ENCODE measurements at regions not wholly inside any gene's neighbourhood (a gene's known extent, or its start where the extent isn't known, plus 50 kb on each side); places are given as distances from the start of the nearest gene placed in this dataset.

- H3K4me3 ChIP-seq (ENCODE audit: low read depth in 1 of 2, low read length in 2 of 2) = no peak overlapping the region
- H3K27me3 ChIP-seq (ENCODE audit: control insufficient read depth in 1 of 2, insufficient read depth in 2 of 2, low read length in 2 of 2) = no peaks in the 10 kb centered on the region
- H3K36me3 ChIP-seq (ENCODE audit: control insufficient read depth in 2 of 2, insufficient read depth in 2 of 2, low read length in 1 of 2) = no peaks in the 10 kb centered on the region
- H3K4me1 ChIP-seq (ENCODE audit: control insufficient read depth in 2 of 2, insufficient read depth in 2 of 2, low read length in 1 of 2) = no peaks in the 10 kb centered on the region
- 65 to 72% methylated on average over 6 of the region's 6 CpGs for WGBS, 2 donors
- H3K9me3 ChIP-seq (ENCODE audit: control insufficient read depth in 2 of 2, insufficient read depth in 1 of 2, low read depth in 1 of 2, low read length in 1 of 2) = peaks cover 4 to 6% of the 10 kb centered on the region in 2 donors
- H3K27ac ChIP-seq (ENCODE audit: low read depth in 2 of 2, low read length in 1 of 2) = no peak overlapping the region
These were observed 239.2 kb downstream of the GPAM start for GRCh38 chr10:111944331-111944730.

- 71 to 75% methylated on average over 1 of the region's 1 CpG for WGBS, 2 donors
- Histone ChIP-seq H3K4me1 (ENCODE audit: control insufficient read depth in 2 of 2, insufficient read depth in 2 of 2, low read length in 1 of 2) (no peaks in the 10 kb centered on the region), H3K9me3 (ENCODE audit: control insufficient read depth in 2 of 2, insufficient read depth in 1 of 2, low read depth in 1 of 2, low read length in 1 of 2) (no peaks in the 10 kb centered on the region), H3K36me3 (ENCODE audit: control insufficient read depth in 2 of 2, insufficient read depth in 2 of 2, low read length in 1 of 2) (no peaks in the 10 kb centered on the region), H3K27me3 (ENCODE audit: control insufficient read depth in 1 of 2, insufficient read depth in 2 of 2, low read length in 2 of 2) (no peaks in the 10 kb centered on the region), H3K27ac (ENCODE audit: low read depth in 2 of 2, low read length in 1 of 2) (no peak overlapping the region), H3K4me3 (ENCODE audit: low read depth in 1 of 2, low read length in 2 of 2) (no peak overlapping the region)
These were observed 229.6 kb downstream of the GPAM start for GRCh38 chr10:111953949-111954348.

GRCh38 chr10:111954386-111954785 lies 229.2 kb downstream of the GPAM start:
- H3K4me1 ChIP-seq (ENCODE audit: control insufficient read depth in 2 of 2, insufficient read depth in 2 of 2, low read length in 1 of 2) = no peaks in the 10 kb centered on the region
- no peak overlapping the region for H3K27ac ChIP-seq (ENCODE audit: low read depth in 2 of 2, low read length in 1 of 2)
- no peaks in the 10 kb centered on the region for H3K36me3 ChIP-seq (ENCODE audit: control insufficient read depth in 2 of 2, insufficient read depth in 2 of 2, low read length in 1 of 2)
- H3K9me3 ChIP-seq (ENCODE audit: control insufficient read depth in 2 of 2, insufficient read depth in 1 of 2, low read depth in 1 of 2, low read length in 1 of 2) = no peaks in the 10 kb centered on the region
- H3K4me3 ChIP-seq (ENCODE audit: low read depth in 1 of 2, low read length in 2 of 2) = no peak overlapping the region
- WGBS, 2 donors = 69 to 71% methylated on average over 4 of the region's 4 CpGs
- no peaks in the 10 kb centered on the region for H3K27me3 ChIP-seq (ENCODE audit: control insufficient read depth in 1 of 2, insufficient read depth in 2 of 2, low read length in 2 of 2)

GRCh38 chr10:111956841-111957240 lies 226.7 kb downstream of the GPAM start:
- H3K27me3 ChIP-seq (ENCODE audit: control insufficient read depth in 1 of 2, insufficient read depth in 2 of 2, low read length in 2 of 2) = no peaks in the 10 kb centered on the region
- WGBS, 2 donors = 83 to 89% methylated on average over 6 of the region's 6 CpGs
- no peaks in the 10 kb centered on the region for H3K9me3 ChIP-seq (ENCODE audit: control insufficient read depth in 2 of 2, insufficient read depth in 1 of 2, low read depth in 1 of 2, low read length in 1 of 2)
- no peaks in the 10 kb centered on the region for H3K4me1 ChIP-seq (ENCODE audit: control insufficient read depth in 2 of 2, insufficient read depth in 2 of 2, low read length in 1 of 2)
- no peaks in the 10 kb centered on the region for H3K36me3 ChIP-seq (ENCODE audit: control insufficient read depth in 2 of 2, insufficient read depth in 2 of 2, low read length in 1 of 2)
- H3K27ac ChIP-seq (ENCODE audit: low read depth in 2 of 2, low read length in 1 of 2) = no peak overlapping the region
- no peak overlapping the region for H3K4me3 ChIP-seq (ENCODE audit: low read depth in 1 of 2, low read length in 2 of 2)

GRCh38 chr10:111962951-111963350 lies 220.6 kb downstream of the GPAM start:
- H3K4me1 ChIP-seq (ENCODE audit: control insufficient read depth in 2 of 2, insufficient read depth in 2 of 2, low read length in 1 of 2) = no peaks in the 10 kb centered on the region
- no peak overlapping the region for H3K27ac ChIP-seq (ENCODE audit: low read depth in 2 of 2, low read length in 1 of 2)
- H3K4me3 ChIP-seq (ENCODE audit: low read depth in 1 of 2, low read length in 2 of 2) = no peak overlapping the region
- no peaks in the 10 kb centered on the region for H3K9me3 ChIP-seq (ENCODE audit: control insufficient read depth in 2 of 2, insufficient read depth in 1 of 2, low read depth in 1 of 2, low read length in 1 of 2)
- no peaks in the 10 kb centered on the region for H3K36me3 ChIP-seq (ENCODE audit: control insufficient read depth in 2 of 2, insufficient read depth in 2 of 2, low read length in 1 of 2)
- H3K27me3 ChIP-seq (ENCODE audit: control insufficient read depth in 1 of 2, insufficient read depth in 2 of 2, low read length in 2 of 2) = no peaks in the 10 kb centered on the region
- WGBS, 2 donors = 74 to 82% methylated on average over 5 of the region's 5 CpGs

- H3K27me3 ChIP-seq (ENCODE audit: control insufficient read depth in 1 of 2, insufficient read depth in 2 of 2, low read length in 2 of 2) = no peaks in the 10 kb centered on the region
- H3K36me3 ChIP-seq (ENCODE audit: control insufficient read depth in 2 of 2, insufficient read depth in 2 of 2, low read length in 1 of 2) = no peaks in the 10 kb centered on the region
- no peak overlapping the region for H3K4me3 ChIP-seq (ENCODE audit: low read depth in 1 of 2, low read length in 2 of 2)
- no peak overlapping the region for H3K27ac ChIP-seq (ENCODE audit: low read depth in 2 of 2, low read length in 1 of 2)
- H3K9me3 ChIP-seq (ENCODE audit: control insufficient read depth in 2 of 2, insufficient read depth in 1 of 2, low read depth in 1 of 2, low read length in 1 of 2) = no peaks in the 10 kb centered on the region
- H3K4me1 ChIP-seq (ENCODE audit: control insufficient read depth in 2 of 2, insufficient read depth in 2 of 2, low read length in 1 of 2) = no peaks in the 10 kb centered on the region
- 73 to 76% methylated on average over 1 of the region's 1 CpG for WGBS, 2 donors
These were observed 216.4 kb downstream of the GPAM start for GRCh38 chr10:111967116-111967515.

- H3K27ac ChIP-seq (ENCODE audit: low read depth in 2 of 2, low read length in 1 of 2) = no peak overlapping the region
- 83 to 90% methylated on average over 2 of the region's 2 CpGs for WGBS, 2 donors
- H3K9me3 ChIP-seq (ENCODE audit: control insufficient read depth in 2 of 2, insufficient read depth in 1 of 2, low read depth in 1 of 2, low read length in 1 of 2) = no peaks in the 10 kb centered on the region
- H3K36me3 ChIP-seq (ENCODE audit: control insufficient read depth in 2 of 2, insufficient read depth in 2 of 2, low read length in 1 of 2) = no peaks in the 10 kb centered on the region
- no peak overlapping the region for H3K4me3 ChIP-seq (ENCODE audit: low read depth in 1 of 2, low read length in 2 of 2)
- no peaks in the 10 kb centered on the region for H3K4me1 ChIP-seq (ENCODE audit: control insufficient read depth in 2 of 2, insufficient read depth in 2 of 2, low read length in 1 of 2)
- H3K27me3 ChIP-seq (ENCODE audit: control insufficient read depth in 1 of 2, insufficient read depth in 2 of 2, low read length in 2 of 2) = no peaks in the 10 kb centered on the region
These were observed 216.0 kb downstream of the GPAM start for GRCh38 chr10:111967547-111967946.

- no peak overlapping the region for H3K4me3 ChIP-seq (ENCODE audit: low read depth in 1 of 2, low read length in 2 of 2)
- H3K4me1 ChIP-seq (ENCODE audit: control insufficient read depth in 2 of 2, insufficient read depth in 2 of 2, low read length in 1 of 2) = no peaks in the 10 kb centered on the region
- no peaks in the 10 kb centered on the region for H3K9me3 ChIP-seq (ENCODE audit: control insufficient read depth in 2 of 2, insufficient read depth in 1 of 2, low read depth in 1 of 2, low read length in 1 of 2)
- H3K36me3 ChIP-seq (ENCODE audit: control insufficient read depth in 2 of 2, insufficient read depth in 2 of 2, low read length in 1 of 2) = no peaks in the 10 kb centered on the region
- H3K27me3 ChIP-seq (ENCODE audit: control insufficient read depth in 1 of 2, insufficient read depth in 2 of 2, low read length in 2 of 2) = no peaks in the 10 kb centered on the region
- 66 to 67% methylated on average over 3 of the region's 3 CpGs for WGBS, 2 donors
- no peak overlapping the region for H3K27ac ChIP-seq (ENCODE audit: low read depth in 2 of 2, low read length in 1 of 2)
These were observed 214.9 kb downstream of the GPAM start for GRCh38 chr10:111968647-111969046.

- WGBS, 2 donors = 87 to 90% methylated on average over 5 of the region's 5 CpGs
- no peak overlapping the region for H3K27ac ChIP-seq (ENCODE audit: low read depth in 2 of 2, low read length in 1 of 2)
- H3K9me3 ChIP-seq (ENCODE audit: control insufficient read depth in 2 of 2, insufficient read depth in 1 of 2, low read depth in 1 of 2, low read length in 1 of 2) = no peaks in the 10 kb centered on the region
- H3K4me1 ChIP-seq (ENCODE audit: control insufficient read depth in 2 of 2, insufficient read depth in 2 of 2, low read length in 1 of 2) = no peaks in the 10 kb centered on the region
- H3K4me3 ChIP-seq (ENCODE audit: low read depth in 1 of 2, low read length in 2 of 2) = no peak overlapping the region
- H3K27me3 ChIP-seq (ENCODE audit: control insufficient read depth in 1 of 2, insufficient read depth in 2 of 2, low read length in 2 of 2) = no peaks in the 10 kb centered on the region
- H3K36me3 ChIP-seq (ENCODE audit: control insufficient read depth in 2 of 2, insufficient read depth in 2 of 2, low read length in 1 of 2) = no peaks in the 10 kb centered on the region
These were observed 213.5 kb downstream of the GPAM start for GRCh38 chr10:111970111-111970510.

GRCh38 chr10:111972109-111972508 lies 211.5 kb downstream of the GPAM start:
- WGBS, 2 donors = 69 to 74% methylated on average over 5 of the region's 5 CpGs
- H3K27ac ChIP-seq (ENCODE audit: low read depth in 2 of 2, low read length in 1 of 2) = no peak overlapping the region
- no peaks in the 10 kb centered on the region for H3K27me3 ChIP-seq (ENCODE audit: control insufficient read depth in 1 of 2, insufficient read depth in 2 of 2, low read length in 2 of 2)

More at GRCh38 chr10:111972109-111972508, 211.5 kb downstream of the GPAM start:
- Histone ChIP-seq H3K36me3 (ENCODE audit: control insufficient read depth in 2 of 2, insufficient read depth in 2 of 2, low read length in 1 of 2) (no peaks in the 10 kb centered on the region), H3K4me1 (ENCODE audit: control insufficient read depth in 2 of 2, insufficient read depth in 2 of 2, low read length in 1 of 2) (no peaks in the 10 kb centered on the region), H3K9me3 (ENCODE audit: control insufficient read depth in 2 of 2, insufficient read depth in 1 of 2, low read depth in 1 of 2, low read length in 1 of 2) (no peaks in the 10 kb centered on the region), H3K4me3 (ENCODE audit: low read depth in 1 of 2, low read length in 2 of 2) (no peak overlapping the region)

Measured in esophagus (tissue), 2 donors.